NCI-H1436 (cell line): ENCODE measurements at regions not wholly inside any gene's neighbourhood (a gene's known extent, or its start where the extent isn't known, plus 50 kb on each side); places are given as distances from the start of the nearest gene placed in this dataset.

Source experiments
- DNase-seq: peaks from one replicate; lab custom pipeline; 2025; lab: John Stamatoyannopoulos, UW

DNA sequence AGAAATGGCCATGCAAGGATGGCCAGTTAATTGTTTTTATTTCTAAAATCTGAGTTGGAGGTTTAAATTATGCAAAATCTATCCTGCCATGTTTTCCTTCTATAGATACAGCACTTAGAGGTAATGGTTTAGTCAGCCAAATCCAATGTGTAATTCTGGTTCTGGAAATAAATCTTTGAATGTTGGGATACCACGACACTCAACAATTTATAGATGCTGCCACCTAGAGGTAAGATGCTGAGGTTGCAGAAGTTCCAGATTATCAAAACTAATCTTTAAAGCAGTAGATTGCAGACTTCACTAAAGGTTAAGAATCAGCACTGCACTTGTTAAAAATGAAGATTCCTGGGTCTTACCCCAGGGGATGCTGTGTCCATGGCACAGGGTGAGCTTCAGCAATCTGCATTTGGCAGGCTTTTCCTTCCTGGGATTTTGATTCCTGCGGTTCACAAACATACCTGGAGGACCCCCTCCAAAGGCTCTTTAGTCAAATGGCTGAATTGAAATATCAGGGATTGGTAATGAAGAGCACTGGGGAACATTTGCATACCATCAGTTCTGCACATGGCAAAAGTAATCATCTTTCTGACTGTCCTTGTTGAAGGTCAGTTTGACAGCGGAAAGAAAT, 53.4 kb upstream of the ANO4 start:
- peak; percentile 36 for DNase-seq

- no peak for DNase-seq
Observed at GRCh38 chr12:100743060-100743459, 51.5 kb upstream of the ANO4 start.
